A673 (cell line): ENCODE measurements at regions not wholly inside any gene's neighbourhood (a gene's known extent, or its start where the extent isn't known, plus 50 kb on each side); places are given as distances from the start of the nearest gene placed in this dataset.

ENCODE experiments used
- BruUV-seq: library from RNA; stranded (reverse); fragments of 400-500 nt; replicated peaks from 2 replicates; lab custom pipeline; 2021; lab: Mats Ljungman, UMichigan
- CTCF ChIA-PET: fragments of 300-600 bp; sonication (Branson Sonifier 250); formaldehyde crosslinking; loops from one replicate; lab custom pipeline; 2022; ENCODE audit warnings: antibody characterized with exemption; lab: Charles Lee
- POLR2A ChIA-PET: fragments of 300-600 bp; sonication (Branson Sonifier 250); formaldehyde crosslinking; loops from one replicate; lab custom pipeline; 2022; ENCODE audit warnings: antibody characterized with exemption; ENCODE audit not compliant: low non-redundant PET; lab: Charles Lee
- DNase-seq: peaks from one replicate; pipeline ENCODE4 v3.0.0-alpha.2; 2015; ENCODE audit warnings: low spot score
- H3K27ac ChIP-seq: fragments of 200-600 bp; sonication (generic); 2 replicates; pipeline ENCODE4 v1.5.1; 2016; ENCODE audit warnings: mixed run types, low read depth, mild to moderate bottlenecking, mixed read lengths, antibody characterized with exemption, low read length; ENCODE audit not compliant: poor library complexity, severe bottlenecking
- H3K27me3 ChIP-seq: fragments of 200-600 bp; sonication (generic); replicated peaks from 2 replicates; pipeline ENCODE4 v1.6.1; 2017; ENCODE audit warnings: mixed run types, low read depth, mild to moderate bottlenecking, mixed read lengths, antibody characterized with exemption, low read length; ENCODE audit not compliant: insufficient read depth, poor library complexity
- H3K36me3 ChIP-seq: fragments of 200-600 bp; sonication (generic); 2 replicates; pipeline ENCODE4 v1.6.1; 2016; ENCODE audit warnings: mixed run types, mild to moderate bottlenecking, mixed read lengths, antibody characterized with exemption, low read length; ENCODE audit not compliant: insufficient read depth, poor library complexity, severe bottlenecking
- H3K4me1 ChIP-seq: fragments of 200-600 bp; sonication (generic); 2 replicates; pipeline ENCODE4 v1.6.1; 2017; ENCODE audit warnings: mixed run types, mild to moderate bottlenecking, mixed read lengths, antibody characterized with exemption, low read length; ENCODE audit not compliant: insufficient read depth, poor library complexity, severe bottlenecking
- H3K4me3 ChIP-seq: fragments of 200-600 bp; sonication (generic); 2 replicates; pipeline ENCODE4 v1.5.1; 2016; ENCODE audit warnings: low read depth, mixed run types, mild to moderate bottlenecking, mixed read lengths, low read length; ENCODE audit not compliant: poor library complexity, severe bottlenecking
- H3K9me3 ChIP-seq: fragments of 200-600 bp; sonication (generic); 2 replicates; pipeline ENCODE4 v1.6.1; 2016; ENCODE audit warnings: mixed run types, low read depth, mild to moderate bottlenecking, mixed read lengths, antibody characterized with exemption, low read length; ENCODE audit not compliant: poor library complexity, severe bottlenecking
- EZH2 ChIP-seq: fragments of 200-600 bp; sonication (generic); IDR thresholded peaks from 2 replicates; pipeline ENCODE4 v1.6.1; 2017; ENCODE audit warnings: borderline replicate concordance, low read depth, mild to moderate bottlenecking, mixed read lengths, antibody characterized with exemption, low read length; ENCODE audit not compliant: poor library complexity, severe bottlenecking
- intact Hi-C: fragments of 100-400 bp; cut with micrococcal nuclease; formaldehyde crosslinking; loops from one replicate; pipeline ENCODE4 v1.10.0; 2022; ENCODE audit not compliant: unreplicated experiment
- TF ChIP-seq, protein P1 (sequence below): fragments of 300-800, 200-600 bp; sonication (generic); conservative IDR thresholded peaks from 2 replicates; pipeline ENCODE4 v1.5.1; 2017; ENCODE audit warnings: low read depth, mild to moderate bottlenecking, antibody characterized with exemption, low read length, moderate library complexity, mixed read lengths

DNA sequence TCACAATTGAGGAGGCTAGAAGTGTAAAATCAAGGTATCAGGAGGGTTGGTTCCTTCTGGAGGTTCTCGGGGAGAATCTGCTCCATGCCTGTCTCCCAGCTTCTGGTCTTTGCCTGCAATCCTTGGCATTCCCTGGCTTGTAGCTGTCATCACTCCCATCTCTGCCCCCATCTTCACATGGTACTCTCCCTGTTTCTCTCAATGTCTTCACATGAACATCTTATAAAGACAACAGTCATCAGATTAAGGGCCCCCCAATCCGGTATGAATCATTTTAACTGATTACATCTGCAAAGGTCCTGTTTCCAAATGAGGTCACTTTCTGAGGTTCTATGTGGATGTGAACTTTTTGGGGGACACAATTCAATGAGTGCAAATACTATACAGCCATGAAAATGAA lies 113.0 kb upstream of the GALNT15 start:
- ChIA-PET CTCF (no interaction called here), POLR2A (no interaction called here)
- intact Hi-C loops = no loop called here
- H3K9me3 ChIP-seq = no peaks in the 10 kb centered on the region
- no TSS peak for BruUV-seq
- H3K4me1 ChIP-seq = no peaks in the 10 kb centered on the region
- H3K4me3 ChIP-seq = no peak overlapping the region
- TF ChIP-seq, protein P1, sequence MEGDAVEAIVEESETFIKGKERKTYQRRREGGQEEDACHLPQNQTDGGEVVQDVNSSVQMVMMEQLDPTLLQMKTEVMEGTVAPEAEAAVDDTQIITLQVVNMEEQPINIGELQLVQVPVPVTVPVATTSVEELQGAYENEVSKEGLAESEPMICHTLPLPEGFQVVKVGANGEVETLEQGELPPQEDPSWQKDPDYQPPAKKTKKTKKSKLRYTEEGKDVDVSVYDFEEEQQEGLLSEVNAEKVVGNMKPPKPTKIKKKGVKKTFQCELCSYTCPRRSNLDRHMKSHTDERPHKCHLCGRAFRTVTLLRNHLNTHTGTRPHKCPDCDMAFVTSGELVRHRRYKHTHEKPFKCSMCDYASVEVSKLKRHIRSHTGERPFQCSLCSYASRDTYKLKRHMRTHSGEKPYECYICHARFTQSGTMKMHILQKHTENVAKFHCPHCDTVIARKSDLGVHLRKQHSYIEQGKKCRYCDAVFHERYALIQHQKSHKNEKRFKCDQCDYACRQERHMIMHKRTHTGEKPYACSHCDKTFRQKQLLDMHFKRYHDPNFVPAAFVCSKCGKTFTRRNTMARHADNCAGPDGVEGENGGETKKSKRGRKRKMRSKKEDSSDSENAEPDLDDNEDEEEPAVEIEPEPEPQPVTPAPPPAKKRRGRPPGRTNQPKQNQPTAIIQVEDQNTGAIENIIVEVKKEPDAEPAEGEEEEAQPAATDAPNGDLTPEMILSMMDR = no peak
- TF ChIP-seq EZH2 = no peak
- no peak for DNase-seq
- H3K27me3 ChIP-seq = no peaks in the 10 kb centered on the region
- no peak overlapping the region for H3K27ac ChIP-seq
- H3K36me3 ChIP-seq = no peaks in the 10 kb centered on the region

DNA sequence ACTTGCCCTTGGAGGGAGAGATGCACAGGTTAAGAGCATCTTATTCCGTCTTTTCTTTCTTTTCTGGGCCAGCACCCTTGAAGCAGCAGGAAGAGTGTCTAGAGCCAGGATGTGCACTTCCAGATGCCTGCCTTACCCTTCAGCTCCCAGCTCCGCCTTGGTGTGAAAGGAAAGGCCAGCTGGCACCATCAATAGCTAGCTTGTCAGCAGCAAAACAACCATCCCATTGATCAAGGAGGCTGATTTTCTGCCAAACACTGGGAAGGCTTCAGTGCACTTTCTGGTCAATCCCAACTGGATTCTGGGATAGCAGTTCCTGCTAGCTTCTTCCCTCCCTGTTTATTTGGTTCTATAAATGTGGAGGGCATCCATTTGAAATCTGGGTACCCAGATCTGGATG lies 110.9 kb upstream of the GALNT15 start:
- H3K27me3 ChIP-seq = no peaks in the 10 kb centered on the region
- H3K9me3 ChIP-seq = no peaks in the 10 kb centered on the region
- TF ChIP-seq EZH2 = no peak
- TF ChIP-seq, protein P1 = no peak
- H3K36me3 ChIP-seq = no peaks in the 10 kb centered on the region
- no peaks in the 10 kb centered on the region for H3K4me1 ChIP-seq
- DNase-seq = no peak
- H3K27ac ChIP-seq = no peak overlapping the region
- CTCF ChIA-PET = no interaction called here
- no peak overlapping the region for H3K4me3 ChIP-seq
- POLR2A ChIA-PET = no interaction called here
- intact Hi-C loops = no loop called here
- BruUV-seq = no TSS peak

DNA sequence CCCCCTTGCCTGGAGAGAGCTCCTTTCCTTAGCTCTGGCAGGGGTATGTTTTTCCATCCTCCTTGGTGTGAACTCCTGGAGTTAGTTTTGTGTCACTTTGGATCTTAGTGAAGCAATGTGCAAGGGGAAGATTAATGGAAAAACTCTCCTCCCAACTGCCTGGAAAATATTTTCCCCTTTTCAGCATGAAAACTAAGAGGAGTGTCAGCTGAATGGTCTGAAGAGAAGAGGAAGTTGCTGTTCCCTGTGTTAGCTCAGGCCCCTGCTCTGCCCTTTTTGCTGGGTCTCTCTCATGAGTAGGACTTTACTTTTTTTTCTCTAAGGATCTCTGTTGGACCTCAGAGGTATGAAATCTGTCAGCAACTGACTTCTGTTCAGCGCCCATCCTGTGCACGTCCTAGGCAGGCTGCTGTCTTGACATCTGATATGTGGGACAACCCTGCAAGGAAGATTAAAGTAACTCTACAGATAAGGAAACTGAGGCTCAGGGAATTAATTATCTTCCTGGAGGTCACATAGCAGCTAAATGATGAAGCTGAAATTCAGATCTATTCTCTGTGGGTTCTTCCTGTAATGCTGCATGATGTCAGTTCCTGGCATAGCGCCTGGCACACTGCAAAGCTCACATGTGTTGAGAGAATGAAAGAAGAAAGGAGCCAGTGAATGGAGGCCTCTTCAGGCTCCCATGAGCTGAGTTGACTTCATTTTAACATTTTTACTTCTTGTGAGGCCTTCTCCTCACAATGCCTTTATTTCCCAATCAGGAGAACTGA lies 109.7 kb upstream of the GALNT15 start:
- intact Hi-C loops = no loop called here
- TF ChIP-seq, protein P1 = no peak
- no peak for TF ChIP-seq EZH2
- Histone ChIP-seq H3K36me3 (no peaks in the 10 kb centered on the region), H3K9me3 (no peaks in the 10 kb centered on the region), H3K27me3 (no peaks in the 10 kb centered on the region), H3K4me1 (no peaks in the 10 kb centered on the region), H3K27ac (no peak overlapping the region), H3K4me3 (no peak overlapping the region)
- CTCF ChIA-PET = no interaction called here
- DNase-seq = peak; percentile 58
- POLR2A ChIA-PET = no interaction called here
- BruUV-seq = no TSS peak
